ENCODE measurements at regions not wholly inside any gene's neighbourhood (a gene's known extent, or its start where the extent isn't known, plus 50 kb on each side); places are given as distances from the start of the nearest gene placed in this dataset.
A peak's percentile ranks its signal among the peaks of the same experiment; 100 is the strongest.

DNA sequence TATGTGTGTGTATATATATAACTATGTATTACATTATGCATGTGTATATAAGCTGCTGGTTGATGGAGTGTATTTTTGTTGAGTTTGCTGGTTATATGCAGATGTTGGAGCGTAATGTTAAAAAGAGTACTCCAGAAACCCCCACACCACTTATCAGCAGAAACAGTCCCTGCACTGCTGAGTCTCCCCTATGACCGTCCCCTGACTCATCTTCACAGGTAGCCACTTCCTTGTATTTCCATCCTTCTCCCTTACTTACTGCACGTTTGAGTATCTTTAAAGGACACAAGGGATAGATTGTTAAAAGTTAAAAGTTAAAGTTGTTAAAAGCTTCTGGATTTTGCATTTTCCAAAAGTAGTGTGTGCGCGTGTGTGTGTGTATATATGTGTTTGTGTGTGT lies 853.9 kb upstream of the EEF2KMT start:
- 35 to 46% methylated on average over 5 of the region's 5 CpGs for WGBS, 2 experiments (ENCODE audit: low coverage in 1 of 2, low lambda C conversion rate in 2 of 2, missing lambda C conversion rate in 2 of 2)
- DNase-seq: no peak

DNA sequence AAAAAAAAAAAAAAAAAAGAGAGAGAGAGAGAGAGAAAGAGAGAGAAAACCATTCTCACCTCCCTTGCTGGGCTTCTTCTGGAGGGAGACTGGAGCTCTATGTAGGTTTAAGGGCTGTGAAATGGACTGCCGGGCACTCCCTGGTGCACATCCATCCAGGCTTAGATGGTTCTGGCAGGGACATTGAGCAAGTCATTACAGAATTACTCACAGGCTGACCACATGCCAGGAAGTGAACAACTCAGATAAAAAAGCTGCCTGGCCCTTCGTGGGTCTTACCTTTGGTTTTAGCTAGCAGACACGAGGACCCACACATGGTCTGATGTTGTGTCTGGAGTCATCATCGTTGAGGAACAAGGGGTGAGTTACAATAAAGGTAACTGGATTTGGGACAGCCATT lies 847.4 kb upstream of the EEF2KMT start:
- Histone ChIP-seq H3K27me3 (replicated peaks; ENCODE audit: insufficient read depth) (no peaks in the 10 kb centered on the region), H3K36me3 (ENCODE audit: low read depth) (no peaks in the 10 kb centered on the region), H3K4me3 (no peak overlapping the region), H3K79me2 (ENCODE audit: insufficient read depth) (no peaks in the 10 kb centered on the region), H3K4me1 (ENCODE audit: insufficient read depth) (no peaks in the 10 kb centered on the region), H3K9me3 (ENCODE audit: low read depth) (no peaks in the 10 kb centered on the region), H3K9ac (no peak overlapping the region), H4K20me1 (ENCODE audit: insufficient read depth) (no peaks in the 10 kb centered on the region), H2AFZ (no peak overlapping the region), H3K4me2 (ENCODE audit: unreplicated experiment) (no peak overlapping the region), H3F3A (ENCODE audit: insufficient read depth) (no peaks in the 10 kb centered on the region), H3K27ac (no peak overlapping the region), H3K9me2 (ENCODE audit: insufficient read depth) (no peaks in the 10 kb centered on the region)
- TF ChIP-seq EZH2phosphoT487 (IDR thresholded peaks at IDR 0.05; ENCODE audit: insufficient read depth, low read depth) (no peak), EZH2 (IDR thresholded peaks at IDR 0.05; ENCODE audit: insufficient read depth, poor library complexity, severe bottlenecking) (no peak)
- 24 to 25% methylated on average over 4 of the region's 4 CpGs for WGBS, 2 experiments (ENCODE audit: low coverage in 1 of 2, low lambda C conversion rate in 2 of 2, missing lambda C conversion rate in 2 of 2)
- DNase-seq: peak; percentile 6
- in situ Hi-C loops (cut with MboI): no loop called here

More for the DNA sequence above, 853.9 kb upstream of the EEF2KMT start:
- H2AFZ ChIP-seq: no peak overlapping the region
- no peaks in the 10 kb centered on the region for H3K4me1 ChIP-seq (ENCODE audit: insufficient read depth)
- H4K20me1 ChIP-seq (ENCODE audit: insufficient read depth): no peaks in the 10 kb centered on the region
- in situ Hi-C loops (cut with MboI): no loop called here
- no peaks in the 10 kb centered on the region for H3K27me3 ChIP-seq (replicated peaks; ENCODE audit: insufficient read depth)
- H3K9ac ChIP-seq: no peak overlapping the region
- H3K9me2 ChIP-seq (ENCODE audit: insufficient read depth): no peaks in the 10 kb centered on the region
- no peaks in the 10 kb centered on the region for H3K79me2 ChIP-seq (ENCODE audit: insufficient read depth)
- no peaks in the 10 kb centered on the region for H3K9me3 ChIP-seq (ENCODE audit: low read depth)
- no peak overlapping the region for H3K4me2 ChIP-seq (ENCODE audit: unreplicated experiment)
- H3K27ac ChIP-seq: no peak overlapping the region
- TF ChIP-seq EZH2 (IDR thresholded peaks at IDR 0.05; ENCODE audit: insufficient read depth, poor library complexity, severe bottlenecking) (no peak), EZH2phosphoT487 (IDR thresholded peaks at IDR 0.05; ENCODE audit: insufficient read depth, low read depth) (no peak)
- H3F3A ChIP-seq (ENCODE audit: insufficient read depth): no peaks in the 10 kb centered on the region
- H3K4me3 ChIP-seq: no peak overlapping the region
- no peaks in the 10 kb centered on the region for H3K36me3 ChIP-seq (ENCODE audit: low read depth)

DNA sequence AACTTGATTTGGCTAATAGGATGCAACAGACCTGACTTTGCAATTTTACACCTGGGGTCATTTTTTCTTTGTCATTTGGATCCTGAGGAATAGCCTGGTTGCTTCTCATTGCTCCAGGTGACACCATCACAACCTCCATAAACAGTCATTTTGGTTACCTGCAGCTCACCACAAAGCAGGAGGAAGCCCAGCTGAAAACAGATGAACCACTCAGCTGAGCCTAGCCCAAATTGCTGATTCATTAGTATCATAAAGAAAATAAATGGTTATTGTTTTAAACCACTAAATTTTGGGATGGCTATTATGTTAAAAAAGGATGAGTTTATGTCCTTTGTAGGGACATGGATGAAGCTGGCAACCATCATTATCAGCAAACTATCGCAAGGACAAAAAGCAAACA lies 841.0 kb upstream of the EEF2KMT start:
- TF ChIP-seq EZH2 (IDR thresholded peaks at IDR 0.05; ENCODE audit: insufficient read depth, poor library complexity, severe bottlenecking) (no peak), EZH2phosphoT487 (IDR thresholded peaks at IDR 0.05; ENCODE audit: insufficient read depth, low read depth) (no peak)
- Histone ChIP-seq H3K9ac (no peak overlapping the region), H3K9me2 (ENCODE audit: insufficient read depth) (no peaks in the 10 kb centered on the region), H3K27me3 (replicated peaks; ENCODE audit: insufficient read depth) (no peaks in the 10 kb centered on the region), H3K4me3 (no peak overlapping the region), H3K4me1 (ENCODE audit: insufficient read depth) (no peaks in the 10 kb centered on the region), H3K36me3 (ENCODE audit: low read depth) (no peaks in the 10 kb centered on the region), H3F3A (ENCODE audit: insufficient read depth) (no peaks in the 10 kb centered on the region), H3K79me2 (ENCODE audit: insufficient read depth) (no peaks in the 10 kb centered on the region), H3K27ac (no peak overlapping the region), H3K9me3 (ENCODE audit: low read depth) (no peaks in the 10 kb centered on the region), H2AFZ (no peak overlapping the region), H3K4me2 (ENCODE audit: unreplicated experiment) (no peak overlapping the region), H4K20me1 (ENCODE audit: insufficient read depth) (no peaks in the 10 kb centered on the region)
- in situ Hi-C loops (cut with MboI): no loop called here
- no peak for DNase-seq
- WGBS, 2 experiments (ENCODE audit: low coverage in 1 of 2, low lambda C conversion rate in 2 of 2, missing lambda C conversion rate in 2 of 2): 42 to 50% methylated on average over 1 of the region's 1 CpG

DNA sequence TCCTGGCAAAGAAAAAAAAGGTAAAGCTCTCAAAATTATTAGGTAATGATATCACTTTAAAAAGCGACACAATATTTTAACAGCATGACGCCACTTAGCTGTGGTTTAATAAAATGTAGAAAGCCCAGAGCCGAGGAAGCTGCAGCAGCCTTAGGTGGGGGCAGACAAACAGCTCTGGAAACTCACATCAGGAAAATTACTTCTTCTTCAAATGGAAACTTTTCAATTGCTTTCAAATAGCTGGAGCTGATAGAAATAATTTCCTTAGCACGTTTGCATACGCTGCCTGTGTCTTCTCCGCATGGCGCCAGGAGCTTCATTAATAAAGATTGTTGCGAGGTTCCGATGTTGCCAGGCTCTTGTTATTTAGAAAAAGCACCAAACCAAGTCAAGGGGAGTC lies 835.3 kb upstream of the EEF2KMT start:
- 12 to 22% methylated on average over 9 of the region's 9 CpGs for WGBS, 2 experiments (ENCODE audit: low coverage in 1 of 2, low lambda C conversion rate in 2 of 2, missing lambda C conversion rate in 2 of 2)
- Histone ChIP-seq H3F3A (ENCODE audit: insufficient read depth) (no peaks in the 10 kb centered on the region), H2AFZ (no peak overlapping the region), H3K27me3 (replicated peaks; ENCODE audit: insufficient read depth) (no peaks in the 10 kb centered on the region), H3K9ac (no peak overlapping the region), H3K79me2 (ENCODE audit: insufficient read depth) (no peaks in the 10 kb centered on the region), H3K9me2 (ENCODE audit: insufficient read depth) (no peaks in the 10 kb centered on the region), H3K36me3 (ENCODE audit: low read depth) (no peaks in the 10 kb centered on the region), H3K4me2 (ENCODE audit: unreplicated experiment) (no peak overlapping the region), H3K4me1 (ENCODE audit: insufficient read depth) (no peaks in the 10 kb centered on the region), H3K4me3 (no peak overlapping the region), H4K20me1 (ENCODE audit: insufficient read depth) (no peaks in the 10 kb centered on the region), H3K27ac (no peak overlapping the region), H3K9me3 (ENCODE audit: low read depth) (no peaks in the 10 kb centered on the region)
- in situ Hi-C loops (cut with MboI): no loop called here
- no peak for TF ChIP-seq EZH2phosphoT487 (IDR thresholded peaks at IDR 0.05; ENCODE audit: insufficient read depth, low read depth)
- DNase-seq: no peak

DNA sequence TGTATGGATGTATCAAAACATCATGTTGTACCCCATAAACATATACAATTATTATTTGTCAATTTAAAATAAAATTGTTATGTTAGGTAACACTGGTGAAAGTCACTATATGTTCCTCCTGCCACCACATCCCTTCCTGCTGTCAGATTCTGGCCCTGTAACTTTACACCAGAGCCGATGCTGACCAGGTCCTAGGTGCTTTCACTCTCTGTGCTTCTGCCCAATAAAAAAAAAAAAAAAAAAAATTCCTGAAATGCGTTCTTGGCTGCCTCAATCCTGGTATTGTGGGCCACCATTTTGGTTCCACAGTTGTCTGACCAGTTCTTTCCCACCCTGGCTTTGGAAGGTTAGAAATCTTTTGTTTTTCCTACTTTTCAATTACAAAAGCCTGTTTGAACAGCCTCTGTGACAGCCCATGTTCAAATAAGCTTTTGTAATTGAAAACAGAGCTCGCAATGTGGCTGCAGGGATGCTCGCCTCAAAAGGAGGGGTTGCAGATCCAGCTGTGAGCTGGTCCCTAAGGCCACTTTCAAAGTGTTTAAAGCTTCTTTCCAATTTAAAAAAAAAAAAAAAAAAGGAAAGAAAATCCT lies 831.0 kb upstream of the EEF2KMT start:
- Histone ChIP-seq H3K4me2 (ENCODE audit: unreplicated experiment) (no peak overlapping the region), H3K27ac (no peak overlapping the region)
- in situ Hi-C loops (cut with MboI): no loop called here

More for the DNA sequence above, 831.0 kb upstream of the EEF2KMT start:
- H3K27me3 ChIP-seq (replicated peaks; ENCODE audit: insufficient read depth): no peaks in the 10 kb centered on the region
- H4K20me1 ChIP-seq (ENCODE audit: insufficient read depth): no peaks in the 10 kb centered on the region
- no peak overlapping the region for H3K4me3 ChIP-seq
- DNase-seq: no peak
- H3F3A ChIP-seq (ENCODE audit: insufficient read depth): no peaks in the 10 kb centered on the region
- 0 to 2% methylated on average over 4 of the region's 4 CpGs for WGBS, 2 experiments (ENCODE audit: low coverage in 1 of 2, low lambda C conversion rate in 2 of 2, missing lambda C conversion rate in 2 of 2)
- no peaks in the 10 kb centered on the region for H3K4me1 ChIP-seq (ENCODE audit: insufficient read depth)
- no peaks in the 10 kb centered on the region for H3K9me3 ChIP-seq (ENCODE audit: low read depth)
- H3K79me2 ChIP-seq (ENCODE audit: insufficient read depth): no peaks in the 10 kb centered on the region
- no peaks in the 10 kb centered on the region for H3K36me3 ChIP-seq (ENCODE audit: low read depth)
- no peaks in the 10 kb centered on the region for H3K9me2 ChIP-seq (ENCODE audit: insufficient read depth)
- no peak overlapping the region for H2AFZ ChIP-seq
- H3K9ac ChIP-seq: no peak overlapping the region
- TF ChIP-seq EZH2phosphoT487 (IDR thresholded peaks at IDR 0.05; ENCODE audit: insufficient read depth, low read depth) (no peak), EZH2 (IDR thresholded peaks at IDR 0.05; ENCODE audit: insufficient read depth, poor library complexity, severe bottlenecking) (no peak)

Data from GM23248 (cell line).